ENCODE measurements at regions not wholly inside any gene's neighbourhood (a gene's known extent, or its start where the extent isn't known, plus 50 kb on each side); places are given as distances from the start of the nearest gene placed in this dataset.

DNA sequence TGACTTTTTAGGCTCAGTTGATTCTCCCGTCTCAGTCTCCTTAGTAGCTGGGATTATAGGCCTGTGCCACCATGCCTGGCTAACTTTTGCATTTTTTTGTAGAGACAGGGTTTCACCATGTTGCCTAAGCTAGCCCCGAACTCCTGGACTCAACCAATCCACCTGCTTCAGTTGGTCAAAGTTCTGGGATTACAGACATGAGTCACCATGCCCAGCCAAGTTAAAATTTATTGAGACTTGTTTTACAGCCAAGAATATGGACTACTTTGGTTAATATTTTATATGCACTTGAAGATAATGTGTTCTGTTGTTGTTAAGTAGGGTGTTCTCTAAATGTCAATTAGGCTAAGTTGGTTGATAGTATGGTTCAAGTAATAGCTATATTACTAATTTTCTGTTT lies 58.7 kb downstream of the CYTL1 start:
- H3K27me3 Mint-ChIP-seq (ENCODE audit: insufficient read depth, unreplicated experiment), result no peaks in the 10 kb centered on the region
- no peak overlapping the region for H3K27ac Mint-ChIP-seq (ENCODE audit: unreplicated experiment)
- ChIA-PET POLR2A (no interaction called here), CTCF (no interaction called here)
- H3K27me3 ChIP-seq (replicated peaks; ENCODE audit: control insufficient read depth, insufficient read depth, low read length), result no peaks in the 10 kb centered on the region
- no TSS peak for BruUV-seq (replicated peaks)
- peaks cover 26% of the 10 kb centered on the region for H3K9me3 Mint-ChIP-seq (ENCODE audit: unreplicated experiment)
- TF ChIP-seq, protein P1, sequence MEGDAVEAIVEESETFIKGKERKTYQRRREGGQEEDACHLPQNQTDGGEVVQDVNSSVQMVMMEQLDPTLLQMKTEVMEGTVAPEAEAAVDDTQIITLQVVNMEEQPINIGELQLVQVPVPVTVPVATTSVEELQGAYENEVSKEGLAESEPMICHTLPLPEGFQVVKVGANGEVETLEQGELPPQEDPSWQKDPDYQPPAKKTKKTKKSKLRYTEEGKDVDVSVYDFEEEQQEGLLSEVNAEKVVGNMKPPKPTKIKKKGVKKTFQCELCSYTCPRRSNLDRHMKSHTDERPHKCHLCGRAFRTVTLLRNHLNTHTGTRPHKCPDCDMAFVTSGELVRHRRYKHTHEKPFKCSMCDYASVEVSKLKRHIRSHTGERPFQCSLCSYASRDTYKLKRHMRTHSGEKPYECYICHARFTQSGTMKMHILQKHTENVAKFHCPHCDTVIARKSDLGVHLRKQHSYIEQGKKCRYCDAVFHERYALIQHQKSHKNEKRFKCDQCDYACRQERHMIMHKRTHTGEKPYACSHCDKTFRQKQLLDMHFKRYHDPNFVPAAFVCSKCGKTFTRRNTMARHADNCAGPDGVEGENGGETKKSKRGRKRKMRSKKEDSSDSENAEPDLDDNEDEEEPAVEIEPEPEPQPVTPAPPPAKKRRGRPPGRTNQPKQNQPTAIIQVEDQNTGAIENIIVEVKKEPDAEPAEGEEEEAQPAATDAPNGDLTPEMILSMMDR (IDR thresholded peaks at IDR 0.05; ENCODE audit: insufficient read depth in 1 of 2, low read depth in 1 of 2, low read length in 1 of 2, severe bottlenecking in 1 of 2, unreplicated experiment in 1 of 2), result no peak
- H3K36me3 ChIP-seq (ENCODE audit: control insufficient read depth, insufficient read depth, low read length), result no peaks in the 10 kb centered on the region
- H3K4me3 Mint-ChIP-seq (ENCODE audit: unreplicated experiment), result no peak overlapping the region
- DNase-seq, result no peak
- intact Hi-C loops (cut with micrococcal nuclease; ENCODE audit: unreplicated experiment), result no loop called here
- no peak overlapping the region for H3K4me3 ChIP-seq (ENCODE audit: low read depth, low read length)
- no peaks in the 10 kb centered on the region for H3K36me3 Mint-ChIP-seq (ENCODE audit: insufficient read depth, unreplicated experiment)
- H3K4me1 ChIP-seq, result no peaks in the 10 kb centered on the region
- peaks cover 15% of the 10 kb centered on the region for H3K9me3 ChIP-seq
- no peaks in the 10 kb centered on the region for H3K4me1 Mint-ChIP-seq (ENCODE audit: low read depth, unreplicated experiment)

DNA sequence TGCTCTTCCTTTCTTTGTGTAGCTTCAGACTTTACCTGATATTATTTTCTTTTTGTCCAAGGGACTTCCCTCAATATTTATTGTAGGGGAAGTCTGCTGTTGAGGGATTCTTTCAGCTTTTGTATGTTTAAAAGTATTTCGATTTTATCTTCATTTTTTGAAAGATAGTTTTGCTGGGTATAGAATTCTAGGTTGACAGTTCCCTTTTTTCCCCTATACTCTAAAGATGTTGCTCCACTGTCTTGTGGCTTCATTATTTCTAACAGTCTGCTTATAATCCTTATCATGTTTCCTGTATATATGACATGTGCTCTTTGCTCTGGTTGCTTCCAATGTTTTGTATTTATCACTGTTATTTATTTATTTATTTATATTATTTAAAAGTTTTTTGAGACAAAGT lies 57.3 kb downstream of the CYTL1 start:
- H3K27me3 Mint-ChIP-seq (ENCODE audit: insufficient read depth, unreplicated experiment), result no peaks in the 10 kb centered on the region
- H3K36me3 ChIP-seq (ENCODE audit: control insufficient read depth, insufficient read depth, low read length), result no peaks in the 10 kb centered on the region
- no peak overlapping the region for H3K4me3 Mint-ChIP-seq (ENCODE audit: unreplicated experiment)
- POLR2A ChIA-PET, result no interaction called here
- DNase-seq, result no peak
- H3K36me3 Mint-ChIP-seq (ENCODE audit: insufficient read depth, unreplicated experiment), result no peaks in the 10 kb centered on the region
- peaks cover 15% of the 10 kb centered on the region for H3K9me3 ChIP-seq
- no peaks in the 10 kb centered on the region for H3K4me1 ChIP-seq
- H3K27ac Mint-ChIP-seq (ENCODE audit: unreplicated experiment), result no peak overlapping the region
- CTCF ChIA-PET, result no interaction called here
- peaks cover 26% of the 10 kb centered on the region for H3K9me3 Mint-ChIP-seq (ENCODE audit: unreplicated experiment)
- H3K4me1 Mint-ChIP-seq (ENCODE audit: low read depth, unreplicated experiment), result no peaks in the 10 kb centered on the region
- no TSS peak for BruUV-seq (replicated peaks)
- no peaks in the 10 kb centered on the region for H3K27me3 ChIP-seq (replicated peaks; ENCODE audit: control insufficient read depth, insufficient read depth, low read length)
- intact Hi-C loops (cut with micrococcal nuclease; ENCODE audit: unreplicated experiment), result no loop called here
- TF ChIP-seq, protein P1 (IDR thresholded peaks at IDR 0.05; ENCODE audit: insufficient read depth in 1 of 2, low read depth in 1 of 2, low read length in 1 of 2, severe bottlenecking in 1 of 2, unreplicated experiment in 1 of 2), result no peak
- H3K4me3 ChIP-seq (ENCODE audit: low read depth, low read length), result no peak overlapping the region

DNA sequence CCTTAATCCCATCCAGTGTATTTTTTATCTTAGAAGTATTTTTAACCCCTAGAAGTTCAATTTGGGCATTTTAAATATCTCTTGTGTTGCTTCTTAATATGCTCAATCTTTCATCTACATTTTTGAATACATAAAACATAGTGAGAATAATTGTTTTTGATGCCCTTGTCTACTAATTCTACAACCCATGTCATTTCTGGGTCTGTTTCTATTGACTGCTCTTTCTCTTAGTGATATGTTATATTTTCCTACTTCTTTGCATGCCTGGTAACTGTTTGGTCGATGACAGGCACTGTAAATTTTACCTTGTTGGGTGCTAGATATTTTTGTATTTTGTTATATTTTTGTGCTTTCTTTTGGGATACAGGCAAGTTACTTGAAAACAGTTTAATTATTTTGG lies 56.3 kb downstream of the CYTL1 start:
- DNase-seq, result no peak
- H3K27me3 ChIP-seq (replicated peaks; ENCODE audit: control insufficient read depth, insufficient read depth, low read length), result no peaks in the 10 kb centered on the region
- H3K4me3 ChIP-seq (ENCODE audit: low read depth, low read length), result no peak overlapping the region
- Mint-ChIP-seq H3K36me3 (ENCODE audit: insufficient read depth, unreplicated experiment) (no peaks in the 10 kb centered on the region), H3K4me1 (ENCODE audit: low read depth, unreplicated experiment) (no peaks in the 10 kb centered on the region), H3K27me3 (ENCODE audit: insufficient read depth, unreplicated experiment) (no peaks in the 10 kb centered on the region), H3K27ac (ENCODE audit: unreplicated experiment) (no peak overlapping the region), H3K9me3 (ENCODE audit: unreplicated experiment) (peaks cover 26% of the 10 kb centered on the region), H3K4me3 (ENCODE audit: unreplicated experiment) (no peak overlapping the region)
- no TSS peak for BruUV-seq (replicated peaks)
- ChIA-PET CTCF (no interaction called here), POLR2A (no interaction called here)
- H3K9me3 ChIP-seq, result peaks cover 15% of the 10 kb centered on the region
- TF ChIP-seq, protein P1 (IDR thresholded peaks at IDR 0.05; ENCODE audit: insufficient read depth in 1 of 2, low read depth in 1 of 2, low read length in 1 of 2, severe bottlenecking in 1 of 2, unreplicated experiment in 1 of 2), result no peak
- no peaks in the 10 kb centered on the region for H3K36me3 ChIP-seq (ENCODE audit: control insufficient read depth, insufficient read depth, low read length)
- intact Hi-C loops (cut with micrococcal nuclease; ENCODE audit: unreplicated experiment), result no loop called here
- H3K4me1 ChIP-seq, result no peaks in the 10 kb centered on the region
